ENCODE measurements at regions not wholly inside any gene's neighbourhood (a gene's known extent, or its start where the extent isn't known, plus 50 kb on each side); places are given as distances from the start of the nearest gene placed in this dataset.
A peak's percentile ranks its signal among the peaks of the same experiment; 100 is the strongest.

- 54 to 68% (median 67%) methylated on average over 5 of the region's 5 CpGs for WGBS, 3 donors
- no peak for TF ChIP-seq POLR2A (IDR thresholded peaks at IDR 0.05)
- TF ChIP-seq, protein P1, sequence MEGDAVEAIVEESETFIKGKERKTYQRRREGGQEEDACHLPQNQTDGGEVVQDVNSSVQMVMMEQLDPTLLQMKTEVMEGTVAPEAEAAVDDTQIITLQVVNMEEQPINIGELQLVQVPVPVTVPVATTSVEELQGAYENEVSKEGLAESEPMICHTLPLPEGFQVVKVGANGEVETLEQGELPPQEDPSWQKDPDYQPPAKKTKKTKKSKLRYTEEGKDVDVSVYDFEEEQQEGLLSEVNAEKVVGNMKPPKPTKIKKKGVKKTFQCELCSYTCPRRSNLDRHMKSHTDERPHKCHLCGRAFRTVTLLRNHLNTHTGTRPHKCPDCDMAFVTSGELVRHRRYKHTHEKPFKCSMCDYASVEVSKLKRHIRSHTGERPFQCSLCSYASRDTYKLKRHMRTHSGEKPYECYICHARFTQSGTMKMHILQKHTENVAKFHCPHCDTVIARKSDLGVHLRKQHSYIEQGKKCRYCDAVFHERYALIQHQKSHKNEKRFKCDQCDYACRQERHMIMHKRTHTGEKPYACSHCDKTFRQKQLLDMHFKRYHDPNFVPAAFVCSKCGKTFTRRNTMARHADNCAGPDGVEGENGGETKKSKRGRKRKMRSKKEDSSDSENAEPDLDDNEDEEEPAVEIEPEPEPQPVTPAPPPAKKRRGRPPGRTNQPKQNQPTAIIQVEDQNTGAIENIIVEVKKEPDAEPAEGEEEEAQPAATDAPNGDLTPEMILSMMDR (IDR thresholded peaks at IDR 0.05): no peak
- TF ChIP-seq EP300 (IDR thresholded peaks at IDR 0.05): no peak
Measured at GRCh38 chr16:72243621-72244020, 71.7 kb upstream of the PMFBP1 start.

DNA sequence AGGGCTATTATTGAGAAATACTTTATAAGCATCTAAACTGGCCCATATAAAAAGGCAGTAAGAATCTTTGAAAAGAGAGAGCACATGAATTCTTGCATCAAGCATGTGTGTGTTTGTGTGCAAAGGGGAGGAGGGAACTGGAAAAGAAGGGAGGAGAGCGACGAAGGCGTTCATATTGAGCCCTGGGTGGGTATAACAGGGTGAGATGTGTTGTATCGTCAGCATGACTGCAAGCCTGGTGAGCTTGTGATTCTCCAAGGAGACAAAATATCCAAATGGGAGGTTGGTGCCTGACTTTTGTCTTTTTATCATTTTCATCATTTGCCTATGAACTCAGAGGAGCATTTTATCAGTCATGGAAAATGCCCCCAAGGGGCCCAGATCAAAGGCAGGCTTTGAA, 70.8 kb upstream of the PMFBP1 start:
- 85 to 93% (median 92%) methylated on average over 4 of the region's 4 CpGs for WGBS, 3 donors
- intact Hi-C loops (cut with DNase I): loop anchor here in 1 of 4 donors (5.0 kb wide), 1 partner anchor 225 kb away; no protein-coding TSS in a partner anchor

More at GRCh38 chr16:72243621-72244020, 71.7 kb upstream of the PMFBP1 start:
- Histone ChIP-seq H3K9me3 (no peaks in the 10 kb centered on the region), H3K27ac (no peak overlapping the region), H3K27me3 (no peaks in the 10 kb centered on the region), H3K36me3 (no peaks in the 10 kb centered on the region), H3K4me1 (ENCODE audit: insufficient read depth) (peaks cover 7% of the 10 kb centered on the region), H3K4me3 (no peak overlapping the region)
- no peak for DNase-seq
- intact Hi-C loops (cut with DNase I): loop anchor here in 1 of 4 donors (5.0 kb wide), 1 partner anchor 224 kb away; no protein-coding TSS in a partner anchor

DNA sequence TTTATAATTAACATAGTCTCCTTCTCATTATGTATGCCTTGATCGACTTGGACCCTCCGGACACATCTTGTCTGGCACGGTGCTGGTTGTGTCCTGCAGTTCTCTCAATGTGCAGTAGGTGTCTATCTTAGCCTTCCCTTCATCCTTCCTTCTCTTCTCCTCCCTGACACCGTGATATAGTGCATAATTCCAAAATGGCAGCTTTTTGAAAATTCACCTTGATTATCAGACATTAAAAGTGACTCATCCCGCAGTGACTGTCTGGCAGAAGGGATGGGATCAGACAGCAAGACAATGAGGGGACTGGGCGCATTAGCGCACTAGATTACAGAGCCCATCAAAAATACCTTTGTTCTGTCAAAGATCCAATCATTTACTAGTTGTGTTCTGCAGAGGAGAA, 70.0 kb upstream of the PMFBP1 start:
- no peaks in the 10 kb centered on the region for H3K9me3 ChIP-seq
- intact Hi-C loops (cut with DNase I): loop anchor here in 1 of 4 donors (5.0 kb wide), 1 partner anchor 225 kb away; no protein-coding TSS in a partner anchor
- WGBS, 3 donors: 28 to 29% (median 28%) methylated on average over 7 of the region's 7 CpGs
- no peak overlapping the region for H3K27ac ChIP-seq
- no peaks in the 10 kb centered on the region for H3K36me3 ChIP-seq
- H3K27me3 ChIP-seq: no peaks in the 10 kb centered on the region
- no peak overlapping the region for H3K4me3 ChIP-seq
- peak; percentile 16 to 59 (median 28) for DNase-seq
- H3K4me1 ChIP-seq (ENCODE audit: insufficient read depth): peaks cover 5% of the 10 kb centered on the region
- TF ChIP-seq, protein P1 (IDR thresholded peaks at IDR 0.05): peak; percentile 63 to 70 (median 64)
- TF ChIP-seq POLR2A (IDR thresholded peaks at IDR 0.05): no peak
- TF ChIP-seq EP300 (IDR thresholded peaks at IDR 0.05): no peak

More for the DNA sequence above, 70.8 kb upstream of the PMFBP1 start:
- Histone ChIP-seq H3K27ac (no peak overlapping the region), H3K36me3 (no peaks in the 10 kb centered on the region), H3K9me3 (no peaks in the 10 kb centered on the region), H3K27me3 (no peaks in the 10 kb centered on the region), H3K4me3 (no peak overlapping the region), H3K4me1 (ENCODE audit: insufficient read depth) (peaks cover 6% of the 10 kb centered on the region)
- TF ChIP-seq, protein P1 (IDR thresholded peaks at IDR 0.05): no peak
- TF ChIP-seq EP300 (IDR thresholded peaks at IDR 0.05) (no peak), POLR2A (IDR thresholded peaks at IDR 0.05) (no peak)
- DNase-seq: no peak

DNA sequence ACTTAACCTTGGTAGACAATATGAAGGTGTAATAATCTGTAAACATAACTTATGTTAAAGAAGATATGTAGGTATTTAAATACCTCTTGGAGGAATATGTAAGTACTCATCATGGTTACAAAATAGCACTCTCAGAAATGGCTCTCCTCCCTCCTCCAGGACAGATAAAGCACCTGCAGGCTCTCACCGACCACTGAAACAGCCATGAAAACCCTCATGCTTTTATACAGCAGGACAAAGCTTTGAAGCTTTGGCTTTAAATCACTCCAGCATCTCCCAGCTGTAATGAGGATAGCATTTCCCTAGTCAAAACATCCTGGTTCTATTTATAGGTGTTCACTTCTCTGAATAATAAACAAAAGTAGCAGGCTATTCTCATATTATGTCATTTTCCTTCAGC, 69.1 kb upstream of the PMFBP1 start:
- Histone ChIP-seq H3K4me1 (ENCODE audit: insufficient read depth) (peaks cover 2% of the 10 kb centered on the region), H3K27me3 (no peaks in the 10 kb centered on the region), H3K9me3 (no peaks in the 10 kb centered on the region), H3K4me3 (no peak overlapping the region), H3K27ac (no peak overlapping the region), H3K36me3 (no peaks in the 10 kb centered on the region)
- intact Hi-C loops (cut with DNase I): loop anchor here in 1 of 4 donors (5.0 kb wide), 1 partner anchor 226 kb away; no protein-coding TSS in a partner anchor
- no peak for DNase-seq
- TF ChIP-seq EP300 (IDR thresholded peaks at IDR 0.05) (no peak), POLR2A (IDR thresholded peaks at IDR 0.05) (no peak)
- TF ChIP-seq, protein P1 (IDR thresholded peaks at IDR 0.05): no peak
- 0 to 5% (median 2%) methylated on average over 1 of the region's 1 CpG for WGBS, 3 donors
